SK-MEL-5 (cell line): ENCODE measurements at regions not wholly inside any gene's neighbourhood (a gene's known extent, or its start where the extent isn't known, plus 50 kb on each side); places are given as distances from the start of the nearest gene placed in this dataset.
A peak's percentile ranks its signal among the peaks of the same experiment; 100 is the strongest.

Experiments used
- DNase-seq: peaks from one replicate; pipeline ENCODE4 v3.0.0-alpha.2; 2016; ENCODE audit warnings: low read depth, low spot score
- in situ Hi-C: cut with HindIII; loops from 2 replicates; pipeline ENCODE4 v1.10.0; 2016; ENCODE audit warnings: low sequenced_read_pairs, high pct_unique_total_duplicates, low pct_unique_long_range_greater_than_20kb

GRCh38 chr18:42412896-42413295 is 457.9 kb downstream of the PIK3C3 start:
- in situ Hi-C loops, result no loop called here

GRCh38 chr18:42413870-42414269 is 458.8 kb downstream of the PIK3C3 start:
- DNase-seq, result no peak

More at GRCh38 chr18:42412896-42413295, 457.9 kb downstream of the PIK3C3 start:
- DNase-seq, result no peak

GRCh38 chr18:42414756-42415454 is 459.9 kb downstream of the PIK3C3 start:
- no peak for DNase-seq
- in situ Hi-C loops, result no loop called here

More at GRCh38 chr18:42413870-42414269, 458.8 kb downstream of the PIK3C3 start:
- in situ Hi-C loops, result no loop called here

DNA sequence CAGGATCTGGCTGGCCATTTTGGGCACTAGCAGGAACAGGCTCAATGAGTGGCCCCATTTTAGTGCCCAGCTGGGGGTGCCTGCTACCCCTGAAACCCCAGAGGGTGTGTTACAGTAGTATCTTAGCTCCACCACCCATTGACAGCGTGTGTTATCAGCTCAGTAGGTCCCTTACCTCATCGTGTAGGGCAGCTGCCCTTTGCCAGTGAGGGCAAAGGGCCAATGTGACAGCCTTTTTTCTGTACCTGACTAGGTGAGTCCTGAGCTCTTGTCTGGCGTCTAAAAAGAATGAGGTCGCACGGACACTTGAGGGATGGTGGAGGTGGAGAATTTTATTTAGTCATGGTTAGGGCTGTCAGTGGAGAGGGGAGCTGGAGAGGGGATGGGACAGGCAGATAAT is 462.2 kb downstream of the PIK3C3 start:
- in situ Hi-C loops, result no loop called here

GRCh38 chr18:42418121-42418520 is 463.1 kb downstream of the PIK3C3 start:
- in situ Hi-C loops, result no loop called here
- no peak for DNase-seq

More for the DNA sequence above, 462.2 kb downstream of the PIK3C3 start:
- DNase-seq, result no peak

- in situ Hi-C loops, result no loop called here
Observed at GRCh38 chr18:42425025-42425424, 470.0 kb downstream of the PIK3C3 start.

DNA sequence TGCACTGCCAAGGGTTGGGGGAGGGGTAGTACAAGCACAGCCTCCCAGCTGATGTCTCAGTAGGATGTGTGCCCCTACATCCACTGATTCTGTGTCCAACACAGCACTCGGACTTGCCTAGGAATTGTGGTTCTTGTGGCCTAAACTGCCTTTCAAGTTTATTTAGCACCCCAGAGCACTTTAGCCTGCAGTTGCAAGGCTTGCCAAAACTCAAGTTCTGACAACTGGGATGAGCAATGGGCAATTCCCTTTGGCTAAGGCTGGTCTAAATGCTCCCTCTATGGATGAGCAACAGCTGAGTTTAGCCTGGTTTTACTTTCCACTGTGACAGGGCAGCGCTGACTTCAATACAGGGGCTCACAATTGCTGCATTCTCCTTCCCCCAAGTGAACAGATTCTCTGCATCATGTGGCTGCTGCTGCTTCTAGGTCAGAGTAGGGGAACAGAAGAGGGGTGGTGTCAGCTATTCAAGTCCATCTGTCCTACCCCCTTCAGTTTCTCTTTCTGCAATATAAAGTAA is 471.5 kb downstream of the PIK3C3 start:
- no peak for DNase-seq
- in situ Hi-C loops, result no loop called here

More at GRCh38 chr18:42425025-42425424, 470.0 kb downstream of the PIK3C3 start:
- DNase-seq, result no peak

DNA sequence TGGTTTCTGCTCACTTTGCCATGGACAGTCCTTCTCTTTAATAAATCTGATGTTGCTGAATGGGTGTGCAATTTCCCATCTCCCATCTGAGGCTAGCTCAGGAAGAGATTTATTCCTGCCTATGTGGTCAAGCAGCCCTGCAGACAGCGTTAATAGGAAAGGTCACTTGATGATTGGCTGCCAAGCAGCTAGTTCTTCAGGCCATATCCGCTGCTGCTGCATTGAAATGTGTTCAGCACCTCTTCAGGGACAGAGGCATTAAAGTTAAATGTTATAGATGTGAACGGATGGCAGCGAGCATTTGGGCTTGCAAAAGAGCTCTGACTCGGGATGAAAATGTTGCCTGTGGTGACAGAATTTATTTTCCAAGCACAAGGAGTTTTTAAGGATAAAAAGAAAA is 474.2 kb downstream of the PIK3C3 start:
- in situ Hi-C loops, result no loop called here
- no peak for DNase-seq

DNA sequence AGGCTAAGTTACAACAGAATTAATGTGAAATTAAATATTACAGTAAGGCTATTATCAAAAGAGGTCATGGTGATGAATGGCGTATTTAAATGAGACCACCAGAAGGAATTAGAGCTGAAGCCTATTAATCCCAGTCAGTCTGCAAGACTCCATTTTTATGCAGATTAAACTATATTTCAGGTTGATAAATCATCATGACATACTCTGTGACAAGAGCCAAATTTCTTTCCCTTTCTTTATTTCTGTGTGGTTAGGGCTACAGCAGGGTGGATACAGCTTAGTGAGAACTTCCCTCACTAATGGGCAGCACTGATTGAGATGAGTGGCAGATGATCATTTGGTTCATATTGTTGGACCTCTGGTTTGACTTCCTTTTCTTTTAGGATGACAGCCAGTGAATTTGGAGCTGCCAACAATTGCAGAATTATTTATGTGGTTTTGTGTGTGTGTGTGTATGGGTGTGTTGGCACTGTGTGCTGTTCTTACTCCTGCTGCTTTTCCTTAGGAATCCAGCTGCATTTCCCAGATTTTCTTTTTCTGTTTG is 481.3 kb downstream of the PIK3C3 start:
- in situ Hi-C loops, result no loop called here
- DNase-seq, result no peak

GRCh38 chr18:42437001-42437400 is 482.0 kb downstream of the PIK3C3 start:
- in situ Hi-C loops, result no loop called here
- no peak for DNase-seq

GRCh38 chr18:42437646-42438045 is 482.6 kb downstream of the PIK3C3 start:
- DNase-seq, result peak; percentile 3
- in situ Hi-C loops, result no loop called here

- DNase-seq, result no peak
- in situ Hi-C loops, result no loop called here
Observed at GRCh38 chr18:42442656-42443055, 487.6 kb downstream of the PIK3C3 start.

- DNase-seq, result no peak
- in situ Hi-C loops, result no loop called here
Observed at GRCh38 chr18:42444349-42444748, 489.3 kb downstream of the PIK3C3 start.

DNA sequence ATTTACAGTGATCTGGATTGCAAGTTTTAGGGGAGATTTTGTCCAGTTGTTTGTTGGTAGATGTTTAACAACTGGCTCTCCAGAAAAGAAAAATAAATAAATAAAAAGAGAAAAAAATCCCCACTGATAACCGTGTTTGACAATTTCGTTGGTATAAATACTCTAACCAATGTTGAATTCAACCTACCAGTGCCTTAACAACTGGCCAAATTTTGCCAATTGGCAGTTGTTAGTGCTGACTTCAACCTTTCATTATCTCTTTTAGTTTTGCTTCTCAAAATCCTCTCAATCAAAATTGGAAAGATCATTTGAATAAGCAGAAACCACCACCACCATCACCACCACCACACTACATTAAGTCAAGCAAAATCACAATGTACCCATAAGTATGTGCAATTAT is 490.3 kb downstream of the PIK3C3 start:
- in situ Hi-C loops, result no loop called here

DNA sequence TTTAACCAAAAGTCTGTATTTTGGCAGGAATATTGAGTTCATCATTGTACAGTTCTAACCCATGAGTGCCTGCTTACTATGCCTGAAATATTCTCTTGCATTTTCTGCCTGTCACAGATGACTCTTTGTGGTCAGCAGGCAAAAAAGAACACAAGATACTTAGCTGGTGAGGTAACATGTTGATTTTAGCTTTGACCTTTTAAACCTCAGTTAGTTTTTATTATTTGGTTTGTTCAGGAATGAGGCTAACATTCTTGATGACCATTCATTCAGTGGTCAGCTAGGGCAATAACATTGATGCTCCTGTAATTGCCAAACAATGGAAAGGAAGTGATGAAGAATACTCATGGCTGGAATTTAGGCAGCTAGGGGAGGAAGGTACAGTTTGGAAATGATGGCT is 491.2 kb downstream of the PIK3C3 start:
- DNase-seq, result no peak
- in situ Hi-C loops, result no loop called here

More for the DNA sequence above, 490.3 kb downstream of the PIK3C3 start:
- DNase-seq, result no peak

DNA sequence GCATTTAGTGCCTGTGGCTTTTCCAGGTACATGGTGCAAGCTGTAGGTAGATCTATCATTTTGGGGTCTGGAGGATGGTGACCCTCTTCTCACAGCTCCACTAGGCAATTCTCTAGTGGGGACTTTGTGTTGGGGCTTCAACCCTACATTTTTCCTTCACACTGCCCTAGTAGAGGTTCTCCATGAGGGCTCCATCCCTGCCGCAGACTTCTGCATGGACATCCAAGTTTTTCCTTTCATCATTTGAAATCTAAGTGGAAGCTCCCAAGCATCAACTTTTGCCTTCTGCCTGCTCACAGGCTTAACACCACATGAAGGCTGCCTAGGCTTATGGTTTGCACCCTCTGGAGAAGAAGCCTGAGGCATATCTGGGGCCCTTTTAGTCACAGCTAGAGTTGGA is 492.7 kb downstream of the PIK3C3 start:
- in situ Hi-C loops, result no loop called here
- DNase-seq, result no peak

- in situ Hi-C loops, result no loop called here
- no peak for DNase-seq
Observed at GRCh38 chr18:42458226-42458625, 503.2 kb downstream of the PIK3C3 start.

DNA sequence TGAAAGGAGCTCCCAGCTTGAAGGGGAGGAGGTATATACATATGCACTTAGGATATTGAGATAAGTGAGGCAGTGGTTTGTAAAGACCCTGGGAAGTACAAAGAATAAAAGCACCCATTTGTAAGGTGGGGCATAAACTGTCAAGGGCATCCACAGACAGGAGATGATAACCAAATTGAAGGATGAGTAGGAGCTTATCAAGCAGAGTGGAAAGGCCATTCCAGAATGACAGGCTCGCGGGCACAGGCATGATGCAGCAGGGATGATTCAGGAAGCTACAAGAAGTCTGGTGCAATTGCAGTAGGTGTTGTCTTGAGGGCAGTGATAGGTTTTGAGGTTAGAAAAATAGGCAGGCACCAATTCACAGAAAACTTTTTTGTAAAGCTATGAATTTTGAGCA is 504.8 kb downstream of the PIK3C3 start:
- DNase-seq, result no peak
- in situ Hi-C loops, result no loop called here

GRCh38 chr18:42471885-42472284 is 516.9 kb downstream of the PIK3C3 start:
- no peak for DNase-seq
- in situ Hi-C loops, result no loop called here
